HepG2 (cell line): ENCODE measurements at regions not wholly inside any gene's neighbourhood (a gene's known extent, or its start where the extent isn't known, plus 50 kb on each side); places are given as distances from the start of the nearest gene placed in this dataset.

Source experiments
- ATAC-seq: fragments of 200-7000 bp; cut with Tn5 transposase; 3 replicates; pipeline ENCODE4 v1.9.1; 2020; ENCODE audit warnings: mild to moderate bottlenecking, moderate library complexity
- BruUV-seq: library from RNA; stranded (reverse); fragments of 400-500 nt; replicated peaks from 2 replicates; lab custom pipeline; 2021; lab: Mats Ljungman, UMichigan
- CTCF ChIA-PET: fragments of 300-600 bp; formaldehyde crosslinking; extraction: SDS; loops from one replicate; lab custom pipeline; 2021; ENCODE audit warnings: low total read pairs, inconsistent platforms, low intra/inter-chr PET ratio; lab: Yijun Ruan, JAX
- POLR2A ChIA-PET: fragments of 350-600 bp; sonication (Branson Sonifier 250); formaldehyde crosslinking; loops from one replicate; lab custom pipeline; 2020; ENCODE audit warnings: antibody characterized with exemption, inconsistent platforms; lab: Yijun Ruan, JAX
- DNase-seq: peaks from one replicate; pipeline ENCODE4 v3.0.0-alpha.2; 2015; ENCODE audit warnings: low spot score
- FAIRE-seq: peaks from 3 replicates; lab custom pipeline; 2011; peaks lifted over from hg19 to GRCh38; lab: Jason Lieb, UNC
- H2AFZ ChIP-seq: one replicate; pipeline ENCODE4 v1.6.1; 2011; ENCODE audit warnings: low read length, inconsistent platforms
- H3K27ac ChIP-seq: fragments of 300-600 bp; 3 replicates; pipeline ENCODE4 v1.8.0; 2011; ENCODE audit warnings: mixed run types, mild to moderate bottlenecking, mixed read lengths, low read length, inconsistent platforms; ENCODE audit not compliant: insufficient read depth; ENCODE audit errors: extremely low read length
- H3K27me3 ChIP-seq, 2 experiments: fragments of 200-600 bp in 1 of 2; 2 replicates in 1 of 2; 3 replicates in 1 of 2; pipeline versions ENCODE4 v1.6.0 to v1.8.0; 2011; ENCODE audit warnings: low read length in 2 of 2, mild to moderate bottlenecking in 2 of 2, moderate library complexity in 2 of 2, inconsistent platforms in 1 of 2; ENCODE audit not compliant: insufficient read depth in 2 of 2, control insufficient read depth in 1 of 2
- H3K36me3 ChIP-seq, 2 experiments: fragments of 200-600 bp in 1 of 2; replicated peaks in 1 of 2; 2 replicates in 1 of 2; 3 replicates in 1 of 2; pipeline versions ENCODE4 v1.5.1 to v1.8.0; 2011; ENCODE audit warnings: low read length in 2 of 2, inconsistent platforms in 1 of 2; ENCODE audit not compliant: insufficient read depth in 2 of 2, control insufficient read depth in 1 of 2
- H3K4me1 ChIP-seq: 2 replicates; pipeline ENCODE4 v1.5.1; 2012; ENCODE audit warnings: low read length, inconsistent platforms; ENCODE audit not compliant: insufficient read depth
- H3K4me2 ChIP-seq: 2 replicates; pipeline ENCODE4 v1.6.0; 2011; ENCODE audit warnings: low read depth, low read length, inconsistent platforms
- H3K4me3 ChIP-seq, 3 experiments: fragments of 200-600 bp in 1 of 3; sonication (generic), shearing (Covaris generic) in 1 of 3; replicated peaks in 1 of 3; 2 replicates each; pipeline ENCODE4 v1.5.1; 2011 to 2016; ENCODE audit warnings: low read length in 3 of 3, inconsistent platforms in 2 of 3, low read depth in 2 of 3, mild to moderate bottlenecking in 2 of 3, control low read depth in 1 of 3, mixed read lengths in 1 of 3; ENCODE audit not compliant: insufficient read depth in 1 of 3
- H3K79me2 ChIP-seq: one replicate; pipeline ENCODE4 v1.6.1; 2011; ENCODE audit warnings: low read length, inconsistent platforms; ENCODE audit not compliant: insufficient read depth
- H3K9ac ChIP-seq: 2 replicates; pipeline ENCODE4 v1.6.0; 2011; ENCODE audit warnings: mild to moderate bottlenecking, low read depth, low read length, inconsistent platforms; ENCODE audit not compliant: insufficient read depth
- H3K9me3 ChIP-seq: 2 replicates; pipeline ENCODE4 v1.5.1; 2012; ENCODE audit warnings: mild to moderate bottlenecking, low read length
- H4K20me1 ChIP-seq: 2 replicates; pipeline ENCODE4 v1.6.0; 2011; ENCODE audit warnings: inconsistent platforms, mild to moderate bottlenecking, low read length, moderate library complexity; ENCODE audit not compliant: insufficient read depth
- ETV5 ChIP-seq: IDR thresholded peaks from 2 replicates; pipeline ENCODE4 v1.6.1; 2018; ENCODE audit warnings: missing biosample characterization, missing genetic modification reagents, inconsistent platforms, borderline replicate concordance
- ISL2 ChIP-seq: sonication (generic); formaldehyde crosslinking; IDR thresholded peaks from 2 replicates; pipeline ENCODE4 v1.5.0; 2020; ENCODE audit warnings: missing genetic modification reagents
- SIX1 ChIP-seq: sonication (generic); formaldehyde crosslinking; IDR thresholded peaks from 2 replicates; pipeline ENCODE4 v1.4.0; 2020; ENCODE audit warnings: missing genetic modification reagents, borderline replicate concordance
- SSRP1 ChIP-seq: IDR thresholded peaks from 2 replicates; pipeline ENCODE4 v1.6.1; 2016; ENCODE audit warnings: control low read depth
- ZBTB8A ChIP-seq: sonication (generic); formaldehyde crosslinking; IDR thresholded peaks from 2 replicates; pipeline ENCODE4 v1.4.0; 2020; ENCODE audit warnings: mild to moderate bottlenecking, low read depth, missing genetic modification reagents, borderline replicate concordance
- ZNF318 ChIP-seq: sonication (generic); formaldehyde crosslinking; IDR thresholded peaks from 2 replicates; pipeline ENCODE4 v1.4.0; 2020; ENCODE audit warnings: mild to moderate bottlenecking, missing genetic modification reagents
- WGBS: methylation state at CpG from one replicate; pipeline ENCODE4 v1.1.6; 2017; ENCODE audit warnings: low lambda C conversion rate; 5-methylcytosine and 5-hydroxymethylcytosine counted together
- in situ Hi-C: cut with HindIII; loops from 2 replicates; pipeline ENCODE4 v1.10.0; 2017; ENCODE audit warnings: low pct_unique_long_range_greater_than_20kb; ENCODE audit not compliant: extremely low pct_ligation_motif_present
- intact Hi-C: fragments of 100-400 bp; cut with micrococcal nuclease; formaldehyde crosslinking; loops from one replicate; pipeline ENCODE4 v1.10.0; 2022; ENCODE audit not compliant: unreplicated experiment

DNA sequence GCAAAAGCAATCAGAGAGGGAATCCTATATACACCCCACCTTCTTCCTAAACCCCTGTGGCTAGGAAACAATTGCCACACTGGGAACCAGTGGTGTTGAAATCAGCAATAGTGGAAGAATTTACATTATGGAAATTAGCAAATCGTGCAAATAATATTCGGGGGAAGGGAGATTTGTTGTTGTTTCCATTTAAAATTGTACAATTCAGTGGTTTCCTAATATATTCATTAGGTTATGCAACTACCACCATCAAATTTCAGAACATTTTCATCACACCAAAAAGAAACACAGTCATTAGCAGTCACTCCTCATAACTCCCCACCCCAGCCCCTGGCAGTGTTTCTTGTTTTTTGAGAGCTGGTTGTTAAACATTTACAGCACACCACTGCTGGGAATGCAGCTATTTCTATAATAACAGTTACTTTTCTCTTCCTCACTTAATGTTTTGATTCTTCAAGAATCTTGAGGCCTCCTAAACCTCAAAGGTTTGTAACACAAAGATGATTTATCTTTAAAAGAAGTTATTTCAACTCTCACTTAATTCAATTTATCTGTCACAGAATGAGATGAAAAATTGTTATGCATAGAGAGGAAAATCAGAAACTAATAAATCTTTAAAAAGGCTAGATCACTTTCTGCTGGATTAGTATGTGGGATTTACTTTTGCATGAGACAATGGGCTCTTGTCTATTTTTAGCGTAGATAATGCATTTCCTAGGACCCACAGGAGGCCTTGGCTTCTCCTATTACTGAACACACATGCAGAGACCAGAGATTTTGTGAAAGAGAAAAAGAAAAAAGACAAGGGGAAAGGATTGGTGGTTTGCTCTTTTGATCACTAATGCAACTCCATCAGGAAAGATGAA lies 91.8 kb upstream of the DAPK1 start:
- no TSS peak for BruUV-seq
- H3K36me3 ChIP-seq: no peaks in the 10 kb centered on the region
- no peak overlapping the region for H2AFZ ChIP-seq
- H3K27ac ChIP-seq: no peak overlapping the region
- H3K9me3 ChIP-seq: no peaks in the 10 kb centered on the region
- H3K79me2 ChIP-seq: no peaks in the 10 kb centered on the region
- TF ChIP-seq SIX1 (no peak), SSRP1 (CRISPR knock-in tag) (no peak), ZBTB8A (no peak), ISL2 (CRISPR knock-in tag) (no peak), ETV5 (CRISPR knock-in tag) (no peak), ZNF318 (CRISPR knock-in tag) (no peak)
- ATAC-seq: no peak
- no peak overlapping the region for H3K4me2 ChIP-seq
- in situ Hi-C loops: no loop called here
- no peak overlapping the region for H3K4me3 ChIP-seq
- H4K20me1 ChIP-seq: no peaks in the 10 kb centered on the region
- ChIA-PET CTCF (no interaction called here), POLR2A (no interaction called here)
- FAIRE-seq: no peak
- no peak for DNase-seq
- peaks cover 20% of the 10 kb centered on the region for H3K4me1 ChIP-seq
- no peak overlapping the region for H3K9ac ChIP-seq
- H3K27me3 ChIP-seq: no peaks in the 10 kb centered on the region
- WGBS: 2% methylated on average over 3 of the region's 3 CpGs
- intact Hi-C loops: no loop called here
